Adrenal gland (tissue), 9 donors: ENCODE measurements at regions not wholly inside any gene's neighbourhood (a gene's known extent, or its start where the extent isn't known, plus 50 kb on each side); places are given as distances from the start of the nearest gene placed in this dataset.

ENCODE experiments used
- DNase-seq, 7 donors: peaks; one replicate each; pipeline ENCODE4 v3.0.0-alpha.2; 2019 to 2020
- H3K27ac ChIP-seq, 5 donors: fragments of 200-600 bp; sonication (generic) in 4 of 5; 1 replicate in 3 of 5; 2 replicates in 2 of 5; pipeline versions ENCODE4 v1.5.1 to v1.8.0; 2016 to 2020; ENCODE audit warnings: mild to moderate bottlenecking in 1 of 5
- H3K27me3 ChIP-seq: fragments of 200-600 bp; 2 replicates; pipeline ENCODE4 v1.8.0; 2021
- H3K36me3 ChIP-seq, 2 donors: fragments of 200-600 bp; replicated peaks in 1 of 2; 1 replicate in 1 of 2; 2 replicates in 1 of 2; pipeline versions ENCODE4 v1.5.1 to v1.8.0; 2018 to 2022
- H3K4me1 ChIP-seq, 2 donors: fragments of 200-600 bp; replicated peaks in 1 of 2; 1 replicate in 1 of 2; 2 replicates in 1 of 2; pipeline versions ENCODE4 v1.5.1 to v1.8.0; 2018 to 2021
- H3K4me3 ChIP-seq, 4 donors: fragments of 200-600 bp; sonication (generic) in 3 of 4; one replicate each; pipeline ENCODE4 v1.5.1; 2016 to 2018
- H3K9me3 ChIP-seq, 3 donors: fragments of 200-600 bp; sonication (generic) in 1 of 3; replicated peaks in 1 of 3; 1 replicate in 2 of 3; 2 replicates in 1 of 3; pipeline versions ENCODE4 v1.5.1 to v1.8.0; 2016 to 2021
- CTCF ChIP-seq, 6 experiments: fragments of 450-650 bp in 4 of 6; fragments of 200-600 bp in 2 of 6; sonication (generic) in 1 of 6; IDR thresholded peaks; 1 replicate in 5 of 6; 2 replicates in 1 of 6; pipeline versions ENCODE4 v1.5.1 to v1.8.0; 2016 to 2021; ENCODE audit warnings: antibody characterized with exemption in 6 of 6, mild to moderate bottlenecking in 2 of 6, moderate library complexity in 1 of 6
- POLR2A ChIP-seq, 2 donors: fragments of 450-650 bp; IDR thresholded peaks; one replicate each; pipeline ENCODE4 v1.6.1; 2017; ENCODE audit warnings: antibody characterized with exemption in 2 of 2, mild to moderate bottlenecking in 2 of 2, moderate library complexity in 1 of 2
- WGBS, 4 donors: extraction: QIAGEN DNeasy Blood & Tissue Kit in 2 of 4; methylation state at CpG; one replicate each; pipeline versions ENCODE4 v1.1.5 to v1.1.7; 2013 to 2017; 5-methylcytosine and 5-hydroxymethylcytosine counted together
- intact Hi-C, 2 donors: fragments of 100-400 bp; cut with DNase I; formaldehyde crosslinking; loops; one replicate each; pipeline versions ENCODE4 v1.14.1 to v1.15.0; 2022 to 2023
- donor health status: healthy with polysubstance abuse.
- donor health status: Bipolar disorder and iron deficiency.
- donor health status: DM: yes; HTN: yes; CAD: no.
- donor health status: DM: no; HTN: no; CAD: no.
- donor health status: DM: no; HTN: no; CAD: no.

- no peak overlapping the region for H3K4me3 ChIP-seq
Observed at GRCh38 chr2:129458006-129458405, 521.5 kb upstream of the RAB6C start.

GRCh38 chr2:129458436-129458835 is 521.0 kb upstream of the RAB6C start:
- intact Hi-C loops: no loop called here
- Histone ChIP-seq H3K9me3 (no peaks in the 10 kb centered on the region), H3K36me3 (no peaks in the 10 kb centered on the region), H3K27ac (no peak overlapping the region), H3K27me3 (no peaks in the 10 kb centered on the region), H3K4me3 (no peak overlapping the region), H3K4me1 (no peaks in the 10 kb centered on the region)
- TF ChIP-seq CTCF (IDR thresholded peaks at IDR 0.05) (no peak), POLR2A (IDR thresholded peaks at IDR 0.05) (no peak)
- no peak for DNase-seq
- WGBS, 4 donors: 78 to 90% (median 89%) methylated on average over 6 to 7 of the region's 7 CpGs

More at GRCh38 chr2:129458006-129458405, 521.5 kb upstream of the RAB6C start:
- WGBS, 4 donors: 81 to 98% (median 87%) methylated on average over 5 to 7 of the region's 7 CpGs
- Histone ChIP-seq H3K4me1 (no peaks in the 10 kb centered on the region), H3K9me3 (no peaks in the 10 kb centered on the region), H3K27me3 (no peaks in the 10 kb centered on the region), H3K36me3 (no peaks in the 10 kb centered on the region), H3K27ac (no peak overlapping the region)
- no peak for TF ChIP-seq CTCF (IDR thresholded peaks at IDR 0.05)
- TF ChIP-seq POLR2A (IDR thresholded peaks at IDR 0.05): no peak
- no peak for DNase-seq
- intact Hi-C loops: no loop called here

DNA sequence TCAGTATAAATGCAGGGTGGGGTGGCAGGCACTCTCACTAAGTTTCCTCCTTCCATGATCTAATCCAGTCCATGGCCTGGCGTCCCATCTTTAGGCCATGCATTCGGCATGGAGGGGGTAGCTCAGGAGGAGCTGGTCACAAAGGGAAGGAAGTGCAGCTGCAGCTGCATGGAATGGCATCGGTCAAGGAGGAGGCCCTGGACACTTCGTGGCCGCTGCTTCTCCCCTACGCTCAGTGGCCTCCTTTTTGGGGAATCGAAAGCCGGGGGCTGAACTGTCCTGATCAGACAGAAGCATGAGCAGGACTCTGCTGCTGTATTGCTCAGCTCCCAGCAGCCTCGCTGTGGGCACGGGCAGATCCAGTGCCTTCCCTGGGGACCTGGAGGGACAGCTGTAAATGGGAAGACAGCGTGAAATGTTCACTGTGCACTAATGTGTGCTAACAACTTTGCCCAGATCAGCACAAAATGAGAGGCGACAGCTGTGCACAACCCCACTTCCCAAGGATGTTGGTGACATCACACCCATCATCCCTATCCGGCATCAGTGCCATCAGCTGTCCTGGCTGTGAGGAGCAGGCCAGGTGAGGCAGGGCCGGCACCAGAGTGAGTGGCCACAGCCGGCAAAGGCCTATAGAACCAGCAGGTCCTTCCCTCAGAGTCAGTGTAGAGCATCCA is 520.1 kb upstream of the RAB6C start:
- intact Hi-C loops: no loop called here
- 84 to 96% (median 85%) methylated on average over 4 to 15 of the region's 15 CpGs for WGBS, 4 donors
- H3K36me3 ChIP-seq: no peaks in the 10 kb centered on the region
- no peak overlapping the region for H3K27ac ChIP-seq
- H3K4me1 ChIP-seq: no peaks in the 10 kb centered on the region
- no peaks in the 10 kb centered on the region for H3K9me3 ChIP-seq
- no peak for DNase-seq
- no peak for TF ChIP-seq POLR2A (IDR thresholded peaks at IDR 0.05)
- TF ChIP-seq CTCF (IDR thresholded peaks at IDR 0.05): no peak
- H3K27me3 ChIP-seq: no peaks in the 10 kb centered on the region
- no peak overlapping the region for H3K4me3 ChIP-seq

DNA sequence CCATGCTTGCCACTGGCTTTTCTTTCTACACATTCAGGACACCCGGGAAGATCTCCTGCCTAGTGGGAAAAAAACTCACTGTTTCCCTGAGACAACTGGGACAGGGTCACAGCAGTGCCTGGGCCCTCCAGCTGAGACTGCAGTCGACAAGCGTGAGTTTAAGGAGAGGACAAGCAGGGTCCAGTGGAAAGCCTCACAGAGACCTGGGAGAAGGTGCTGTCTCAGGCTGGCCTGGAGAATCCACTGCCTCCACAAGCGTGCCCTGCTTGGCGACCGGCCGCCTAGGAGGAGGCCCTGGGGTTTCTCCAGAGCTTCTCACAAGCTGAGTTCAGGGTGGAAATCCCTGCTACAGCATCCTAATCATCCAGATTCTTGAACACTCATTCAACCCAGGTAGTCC is 519.6 kb upstream of the RAB6C start:
- no peaks in the 10 kb centered on the region for H3K27me3 ChIP-seq
- H3K4me1 ChIP-seq: no peaks in the 10 kb centered on the region
- intact Hi-C loops: no loop called here
- H3K36me3 ChIP-seq: no peaks in the 10 kb centered on the region
- no peaks in the 10 kb centered on the region for H3K9me3 ChIP-seq
- DNase-seq: no peak
- H3K27ac ChIP-seq: no peak overlapping the region
- 79 to 92% (median 87%) methylated on average over 4 to 7 of the region's 7 CpGs for WGBS, 4 donors
- no peak overlapping the region for H3K4me3 ChIP-seq
- TF ChIP-seq POLR2A (IDR thresholded peaks at IDR 0.05): no peak
